ENCODE measurements at regions not wholly inside any gene's neighbourhood (a gene's known extent, or its start where the extent isn't known, plus 50 kb on each side); places are given as distances from the start of the nearest gene placed in this dataset.

DNA sequence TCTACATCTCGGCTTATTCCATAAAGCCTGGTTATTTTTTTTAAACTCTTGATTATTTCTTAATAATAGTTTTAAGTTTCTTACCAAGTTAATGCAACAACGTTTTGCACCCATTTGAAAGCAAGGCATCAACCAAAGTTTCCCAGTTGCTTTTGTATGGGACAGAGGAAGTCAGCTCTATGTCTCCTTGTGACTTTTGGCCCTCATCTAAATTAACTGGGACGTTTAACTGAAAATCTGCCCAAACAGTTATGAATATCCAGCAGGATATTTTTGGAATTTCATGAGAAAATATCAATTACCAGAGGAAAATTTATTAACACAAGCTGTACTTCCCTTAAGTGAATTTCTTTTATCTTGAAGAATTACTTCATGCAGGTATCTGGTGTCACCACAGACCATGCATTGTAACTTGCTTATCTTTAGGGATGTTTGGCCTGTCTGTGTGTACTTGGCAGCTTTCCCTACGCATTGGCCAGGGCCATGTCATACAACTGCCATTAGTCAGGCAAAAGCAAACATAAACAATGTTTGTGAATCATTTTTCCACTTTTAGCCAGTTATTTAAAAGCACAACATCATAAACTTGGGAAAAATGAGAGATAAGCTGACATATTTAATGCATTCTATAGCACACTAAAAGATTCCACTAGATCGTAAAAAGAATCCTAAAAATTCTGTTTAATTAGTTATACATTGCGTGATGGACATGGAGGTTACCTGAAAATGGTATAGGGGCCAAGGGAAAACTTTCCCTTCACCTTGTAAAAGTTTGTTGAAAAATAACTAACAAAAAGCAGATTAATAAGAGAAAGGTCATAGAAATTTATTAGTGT is 101.4 kb upstream of the PDE5A start:
- POLR2A ChIA-PET: no interaction called here
- dilution Hi-C loops (cut with MboI; ENCODE audit: extremely low pct_ligation_motif_present, low sequenced_read_pairs) (no loop called here), intact Hi-C loops (cut with micrococcal nuclease) (loop anchor here (5.0 kb wide), 1 partner anchor 73 kb away; no protein-coding TSS in a partner anchor)
- DNase-seq (ENCODE audit: low read depth, low spot score) (peak; percentile 93), FAIRE-seq (peak; percentile 96)
- Histone ChIP-seq H3K9me1 (replicated peaks; ENCODE audit: control insufficient read depth, extremely low read depth, insufficient read depth, low read length) (no peaks in the 10 kb centered on the region), H3K27me3 (ENCODE audit: control insufficient read depth in 2 of 2, insufficient read depth in 2 of 2, low read length in 2 of 2) (no peaks in the 10 kb centered on the region), H3K4me2 (ENCODE audit: insufficient read depth, low read length) (peak overlapping the region; percentile 39), H3K4me3 (replicated peaks in 1 of 3; ENCODE audit: insufficient read depth in 1 of 3, low read depth in 1 of 3, low read length in 3 of 3) (no peak overlapping the region), H3K4me1 (ENCODE audit: control insufficient read depth, extremely low read depth, insufficient read depth, low read length) (peaks cover 21% of the 10 kb centered on the region), H3K9ac (replicated peaks; ENCODE audit: extremely low read depth, insufficient read depth, low read length) (no peak overlapping the region), H3K27ac (ENCODE audit: insufficient read depth, low read depth, low read length) (peak overlapping the region; percentile 24), H2AFZ (ENCODE audit: low read depth, low read length) (no peak overlapping the region), H4K20me1 (replicated peaks; ENCODE audit: control insufficient read depth, extremely low read depth, insufficient read depth, low read length) (no peaks in the 10 kb centered on the region), H3K36me3 (ENCODE audit: control insufficient read depth in 2 of 2, extremely low read depth in 1 of 2, insufficient read depth in 2 of 2, low read length in 2 of 2) (no peaks in the 10 kb centered on the region), H3K79me2 (ENCODE audit: control insufficient read depth, insufficient read depth, low read length) (no peaks in the 10 kb centered on the region), H3K9me3 (replicated peaks; ENCODE audit: control insufficient read depth, insufficient read depth, low read length) (no peaks in the 10 kb centered on the region)
- no peak for TF ChIP-seq MYC (IDR thresholded peaks at IDR 0.05; ENCODE audit: low read depth, low read length)
- TF ChIP-seq JUN (IDR thresholded peaks at IDR 0.05; ENCODE audit: borderline replicate concordance, insufficient read depth, insufficient read length, low read depth): peak; percentile 54
- peak; percentile 86 for TF ChIP-seq FOS (IDR thresholded peaks at IDR 0.05; ENCODE audit: borderline replicate concordance, insufficient read depth, low read length)
- TF ChIP-seq EZH2 (IDR thresholded peaks at IDR 0.05; ENCODE audit: borderline replicate concordance, low read depth, low read length, severe bottlenecking): no peak
- TF ChIP-seq POLR2AphosphoS5 (IDR thresholded peaks at IDR 0.05; ENCODE audit: insufficient read depth, low read depth, low read length): peak; percentile 71
- peak; percentile 84 for TF ChIP-seq GATA2 (IDR thresholded peaks at IDR 0.05; ENCODE audit: insufficient read depth, insufficient read length, low read depth, low read length)
- TF ChIP-seq POLR2A (IDR thresholded peaks at IDR 0.05; ENCODE audit: low read depth, low read length): no peak
- TF ChIP-seq, protein P1, sequence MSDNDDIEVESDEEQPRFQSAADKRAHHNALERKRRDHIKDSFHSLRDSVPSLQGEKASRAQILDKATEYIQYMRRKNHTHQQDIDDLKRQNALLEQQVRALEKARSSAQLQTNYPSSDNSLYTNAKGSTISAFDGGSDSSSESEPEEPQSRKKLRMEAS (IDR thresholded peaks at IDR 0.05; ENCODE audit: insufficient read depth, insufficient read length): no peak
- TF ChIP-seq, protein P2, sequence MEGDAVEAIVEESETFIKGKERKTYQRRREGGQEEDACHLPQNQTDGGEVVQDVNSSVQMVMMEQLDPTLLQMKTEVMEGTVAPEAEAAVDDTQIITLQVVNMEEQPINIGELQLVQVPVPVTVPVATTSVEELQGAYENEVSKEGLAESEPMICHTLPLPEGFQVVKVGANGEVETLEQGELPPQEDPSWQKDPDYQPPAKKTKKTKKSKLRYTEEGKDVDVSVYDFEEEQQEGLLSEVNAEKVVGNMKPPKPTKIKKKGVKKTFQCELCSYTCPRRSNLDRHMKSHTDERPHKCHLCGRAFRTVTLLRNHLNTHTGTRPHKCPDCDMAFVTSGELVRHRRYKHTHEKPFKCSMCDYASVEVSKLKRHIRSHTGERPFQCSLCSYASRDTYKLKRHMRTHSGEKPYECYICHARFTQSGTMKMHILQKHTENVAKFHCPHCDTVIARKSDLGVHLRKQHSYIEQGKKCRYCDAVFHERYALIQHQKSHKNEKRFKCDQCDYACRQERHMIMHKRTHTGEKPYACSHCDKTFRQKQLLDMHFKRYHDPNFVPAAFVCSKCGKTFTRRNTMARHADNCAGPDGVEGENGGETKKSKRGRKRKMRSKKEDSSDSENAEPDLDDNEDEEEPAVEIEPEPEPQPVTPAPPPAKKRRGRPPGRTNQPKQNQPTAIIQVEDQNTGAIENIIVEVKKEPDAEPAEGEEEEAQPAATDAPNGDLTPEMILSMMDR (IDR thresholded peaks at IDR 0.05; ENCODE audit: extremely low read depth in 1 of 2, insufficient read depth in 1 of 2, low read depth in 1 of 2, low read length in 2 of 2): no peak
- CTCF ChIA-PET: interaction anchor here (0.9 to 1.7 kb wide), 3 partner anchors 14 to 101 kb away, joined by 3 to 4 read pairs (median 4); partner anchors contain the start of gene PDE5A
- no TSS peak for BruUV-seq (replicated peaks)
